ENCODE measurements at regions not wholly inside any gene's neighbourhood (a gene's known extent, or its start where the extent isn't known, plus 50 kb on each side); places are given as distances from the start of the nearest gene placed in this dataset.

- no peak for ATAC-seq
- H3K27me3 ChIP-seq (ENCODE audit: insufficient read depth in 3 of 3, low read length in 2 of 3): no peaks in the 10 kb centered on the region
- H3K27ac ChIP-seq: no peak overlapping the region
- no peak for TF ChIP-seq CTCF (IDR thresholded peaks at IDR 0.05)
- no peaks in the 10 kb centered on the region for H3K4me1 ChIP-seq
- no peaks in the 10 kb centered on the region for H3K36me3 ChIP-seq (ENCODE audit: insufficient read depth in 1 of 2, low read depth in 1 of 2)
- no peak for DNase-seq
- H3K9me3 ChIP-seq: no peaks in the 10 kb centered on the region
- intact Hi-C loops (cut with DNase I): no loop called here
- no peak overlapping the region for H3K4me3 ChIP-seq
- WGBS, 3 donors: 85 to 86% (median 86%) methylated on average over 3 of the region's 3 CpGs
Observed at GRCh38 chr21:28828021-28828420, 164.7 kb downstream of the LTN1 start.

- ATAC-seq: no peak
- H3K4me3 ChIP-seq: no peak overlapping the region
- H3K27ac ChIP-seq: no peak overlapping the region
- intact Hi-C loops (cut with DNase I): no loop called here
- no peak for DNase-seq
- TF ChIP-seq CTCF (IDR thresholded peaks at IDR 0.05): no peak
- WGBS, 3 donors: 91 to 99% (median 94%) methylated on average over 1 of the region's 1 CpG
- no peaks in the 10 kb centered on the region for H3K36me3 ChIP-seq (ENCODE audit: insufficient read depth in 1 of 2, low read depth in 1 of 2)
- no peaks in the 10 kb centered on the region for H3K27me3 ChIP-seq (ENCODE audit: insufficient read depth in 3 of 3, low read length in 2 of 3)
- H3K9me3 ChIP-seq: no peaks in the 10 kb centered on the region
- H3K4me1 ChIP-seq: no peaks in the 10 kb centered on the region
Observed at GRCh38 chr21:28827422-28827821, 165.3 kb downstream of the LTN1 start.

- 87 to 90% (median 88%) methylated on average over 6 of the region's 6 CpGs for WGBS, 3 donors
- Histone ChIP-seq H3K4me3 (no peak overlapping the region), H3K9me3 (no peaks in the 10 kb centered on the region), H3K27ac (no peak overlapping the region), H3K4me1 (no peaks in the 10 kb centered on the region), H3K36me3 (ENCODE audit: insufficient read depth in 1 of 2, low read depth in 1 of 2) (no peaks in the 10 kb centered on the region), H3K27me3 (ENCODE audit: insufficient read depth in 3 of 3, low read length in 2 of 3) (no peaks in the 10 kb centered on the region)
- intact Hi-C loops (cut with DNase I): no loop called here
- ATAC-seq (no peak), DNase-seq (no peak)
- no peak for TF ChIP-seq CTCF (IDR thresholded peaks at IDR 0.05)
Observed at GRCh38 chr21:28826569-28826968, 166.1 kb downstream of the LTN1 start.

- DNase-seq: no peak
- WGBS, 3 donors: 89 to 96% (median 95%) methylated on average over 2 of the region's 2 CpGs
- intact Hi-C loops (cut with DNase I): no loop called here
- no peaks in the 10 kb centered on the region for H3K9me3 ChIP-seq
- no peaks in the 10 kb centered on the region for H3K27me3 ChIP-seq (ENCODE audit: insufficient read depth in 3 of 3, low read length in 2 of 3)
- TF ChIP-seq CTCF (IDR thresholded peaks at IDR 0.05): no peak
- H3K4me1 ChIP-seq: no peaks in the 10 kb centered on the region
- no peak overlapping the region for H3K27ac ChIP-seq
- no peak overlapping the region for H3K4me3 ChIP-seq
- no peak for ATAC-seq
- no peaks in the 10 kb centered on the region for H3K36me3 ChIP-seq (ENCODE audit: insufficient read depth in 1 of 2, low read depth in 1 of 2)
Observed at GRCh38 chr21:28826021-28826420, 166.7 kb downstream of the LTN1 start.

- H3K27ac ChIP-seq: no peak overlapping the region
- TF ChIP-seq CTCF (IDR thresholded peaks at IDR 0.05): no peak
- H3K27me3 ChIP-seq (ENCODE audit: insufficient read depth in 3 of 3, low read length in 2 of 3): no peaks in the 10 kb centered on the region
- no peaks in the 10 kb centered on the region for H3K9me3 ChIP-seq
- WGBS, 3 donors: 89 to 94% (median 90%) methylated on average over 2 of the region's 2 CpGs
- intact Hi-C loops (cut with DNase I): no loop called here
- DNase-seq (no peak), ATAC-seq (no peak)
- no peak overlapping the region for H3K4me3 ChIP-seq
- no peaks in the 10 kb centered on the region for H3K4me1 ChIP-seq
- no peaks in the 10 kb centered on the region for H3K36me3 ChIP-seq (ENCODE audit: insufficient read depth in 1 of 2, low read depth in 1 of 2)
Observed at GRCh38 chr21:28823429-28823828, 169.2 kb downstream of the LTN1 start.

Measured in psoas muscle (tissue), 7 donors.